Stomach (tissue), 4 donors: ENCODE measurements at regions not wholly inside any gene's neighbourhood (a gene's known extent, or its start where the extent isn't known, plus 50 kb on each side); places are given as distances from the start of the nearest gene placed in this dataset.

Experiments
- CTCF ChIP-seq, 7 experiments: fragments of 450-650 bp in 4 of 7; fragments of 200-600 bp in 3 of 7; sonication (generic) in 3 of 7; IDR thresholded peaks; one replicate each; pipeline ENCODE4 v1.5.1; 2016 to 2019; ENCODE audit warnings: antibody characterized with exemption in 7 of 7, control low read depth in 2 of 7, mild to moderate bottlenecking in 1 of 7
- EP300 ChIP-seq: sonication (generic); formaldehyde crosslinking; IDR thresholded peaks from one replicate; pipeline ENCODE4 v1.6.1; 2017; ENCODE audit warnings: antibody characterized with exemption
- POLR2A ChIP-seq, 4 donors: fragments of 450-650 bp; IDR thresholded peaks; one replicate each; pipeline ENCODE4 v1.6.1; 2016; ENCODE audit warnings: antibody characterized with exemption in 4 of 4, control low read depth in 2 of 4, mild to moderate bottlenecking in 1 of 4, moderate library complexity in 1 of 4
- POLR2AphosphoS5 ChIP-seq, 3 donors: sonication (generic); formaldehyde crosslinking; IDR thresholded peaks; one replicate each; pipeline ENCODE4 v1.6.1; 2016; ENCODE audit warnings: antibody characterized with exemption in 3 of 3

- TF ChIP-seq EP300 (no peak), CTCF (IDR thresholded peaks at IDR 0.05) (no peak), POLR2A (IDR thresholded peaks at IDR 0.05) (no peak), POLR2AphosphoS5 (IDR thresholded peaks at IDR 0.05) (no peak)
These were observed 96.8 kb upstream of the PALMD start for GRCh38 chr1:99548943-99549605.
